ENCODE measurements at regions not wholly inside any gene's neighbourhood (a gene's known extent, or its start where the extent isn't known, plus 50 kb on each side); places are given as distances from the start of the nearest gene placed in this dataset.
"Not testable (repeated sequence)": the region's sequence is repeated elsewhere in the genome, so short reads cannot be mapped to it uniquely, and the experiment has no call there.

DNA sequence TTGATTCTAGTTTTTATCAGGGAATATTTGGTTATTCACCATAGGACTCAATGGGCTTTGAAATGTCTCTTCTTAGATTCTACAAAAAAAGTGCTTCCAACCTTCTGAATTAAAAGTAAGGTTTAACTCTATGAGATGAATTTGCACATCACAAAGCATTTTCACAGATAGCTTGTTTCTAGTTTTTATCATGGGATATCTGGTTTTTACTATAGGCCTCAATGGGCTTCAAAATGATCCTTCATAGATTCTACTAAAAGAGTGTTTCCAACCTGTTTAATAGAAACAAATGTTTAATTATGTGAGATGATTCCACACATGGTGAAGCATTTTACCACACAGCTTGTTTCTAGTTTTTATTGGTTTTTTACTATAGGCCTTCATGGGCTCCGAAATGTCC lies 560.7 kb downstream of the KCNJ18 start:
- intact Hi-C loops (cut with micrococcal nuclease), result no loop called here

DNA sequence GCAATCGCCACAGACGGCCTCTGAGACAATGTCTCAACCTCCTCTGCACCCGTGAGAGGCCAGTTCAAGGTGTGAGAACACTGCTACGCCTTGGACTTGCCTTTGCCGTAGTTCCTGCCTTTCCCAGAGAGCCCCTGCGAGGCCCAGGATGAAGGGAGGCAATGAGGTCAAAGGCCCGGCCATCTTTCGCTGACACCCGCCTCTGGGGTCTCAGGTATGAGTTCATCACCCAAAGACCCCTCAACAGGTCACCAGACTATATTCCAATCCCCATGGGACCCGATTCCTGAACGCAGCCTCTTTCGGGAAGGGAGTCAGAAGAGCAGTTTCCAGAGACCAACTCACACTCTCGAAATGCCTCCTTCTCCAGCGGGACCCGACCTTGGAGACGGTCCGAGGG lies 573.5 kb downstream of the KCNJ18 start:
- intact Hi-C loops (cut with micrococcal nuclease), result no loop called here

DNA sequence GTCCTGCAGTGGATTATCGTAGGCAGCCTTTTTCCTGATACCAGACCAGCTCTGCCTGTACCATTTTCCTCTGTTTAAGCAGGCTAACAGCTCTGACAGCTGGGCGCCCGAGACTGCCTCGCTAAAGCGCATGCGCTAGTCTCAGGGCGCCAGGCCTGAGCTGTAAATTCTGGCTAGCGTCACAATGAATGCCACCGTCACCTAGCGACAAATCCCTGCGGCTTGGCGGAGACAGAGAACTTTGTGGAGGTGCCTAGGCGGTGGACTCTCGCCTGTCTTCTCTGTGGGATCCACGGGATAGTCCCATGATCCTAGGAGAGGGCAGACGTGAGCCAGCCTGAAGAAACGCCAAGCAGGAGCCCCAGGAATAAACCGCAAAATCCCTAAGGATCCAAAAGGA lies 573.9 kb downstream of the KCNJ18 start:
- intact Hi-C loops (cut with micrococcal nuclease), result no loop called here

DNA sequence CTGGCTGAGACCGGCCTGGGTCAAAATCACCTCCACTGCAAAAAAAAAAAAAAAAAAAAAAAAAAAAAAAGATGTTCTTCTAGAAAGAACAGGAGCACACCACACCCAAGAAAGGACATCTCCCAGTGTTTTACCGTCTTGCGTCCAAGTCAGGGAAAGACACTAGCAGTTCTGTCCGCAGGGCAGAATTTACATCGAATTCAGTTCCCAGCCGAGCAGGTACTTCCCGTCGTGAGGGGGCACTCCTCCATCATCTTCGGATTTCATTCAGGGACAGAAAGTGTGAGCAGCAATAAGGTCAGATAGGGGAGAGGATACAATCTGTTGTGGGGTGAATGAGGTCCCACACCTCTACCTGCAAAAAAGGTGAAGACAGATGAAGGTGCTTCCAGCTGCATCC lies 574.7 kb downstream of the KCNJ18 start:
- intact Hi-C loops (cut with micrococcal nuclease), result no loop called here

DNA sequence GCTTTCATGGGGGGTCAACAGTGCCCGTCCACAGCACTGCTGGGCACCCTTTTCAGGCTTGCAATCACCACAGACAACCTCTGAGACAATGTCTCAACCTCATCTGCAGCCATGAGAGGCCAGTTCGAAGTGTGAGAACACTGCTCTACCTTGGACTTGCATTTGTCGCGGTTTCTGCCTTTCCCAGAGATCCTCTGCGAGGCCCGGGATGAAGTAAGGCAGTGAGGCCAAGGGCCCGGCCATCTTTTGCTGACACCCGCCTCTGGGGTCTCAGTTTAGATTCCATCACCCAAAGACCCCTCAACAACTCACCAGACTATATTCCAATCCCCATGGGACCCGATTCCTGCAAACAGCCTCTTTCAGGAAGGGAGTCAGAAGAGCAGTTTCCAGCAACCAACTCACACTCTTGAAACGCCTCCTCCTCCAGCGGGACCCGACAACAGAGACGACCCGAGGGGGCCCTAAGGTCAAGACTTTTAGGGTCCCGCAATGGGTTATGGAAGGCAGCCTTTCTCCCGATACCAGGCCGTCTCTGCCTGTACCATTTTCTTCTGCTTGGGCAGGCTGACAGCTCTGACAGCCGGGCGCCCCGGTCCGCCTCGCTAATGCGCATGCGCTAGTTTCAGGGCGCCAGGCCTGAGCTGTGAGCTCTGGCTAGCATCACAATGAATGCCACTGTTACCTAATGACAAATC lies 576.0 kb downstream of the KCNJ18 start:
- intact Hi-C loops (cut with micrococcal nuclease), result no loop called here

DNA sequence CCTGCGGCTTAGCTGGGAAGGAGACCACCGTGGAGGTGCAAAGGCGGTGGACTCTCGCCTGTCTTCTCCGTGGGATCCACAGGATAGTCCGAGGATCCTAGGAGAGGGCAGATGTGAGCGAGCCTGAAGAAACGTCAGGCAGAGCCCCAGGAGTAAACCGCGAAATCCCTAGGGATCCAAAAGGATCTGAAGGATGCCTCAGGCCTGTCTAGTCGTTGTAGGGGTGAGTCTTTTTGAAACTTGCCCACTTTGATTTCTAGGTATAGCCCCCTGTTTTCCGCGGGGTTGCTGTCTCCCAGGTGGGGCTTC lies 576.5 kb downstream of the KCNJ18 start:
- intact Hi-C loops (cut with micrococcal nuclease), result no loop called here

DNA sequence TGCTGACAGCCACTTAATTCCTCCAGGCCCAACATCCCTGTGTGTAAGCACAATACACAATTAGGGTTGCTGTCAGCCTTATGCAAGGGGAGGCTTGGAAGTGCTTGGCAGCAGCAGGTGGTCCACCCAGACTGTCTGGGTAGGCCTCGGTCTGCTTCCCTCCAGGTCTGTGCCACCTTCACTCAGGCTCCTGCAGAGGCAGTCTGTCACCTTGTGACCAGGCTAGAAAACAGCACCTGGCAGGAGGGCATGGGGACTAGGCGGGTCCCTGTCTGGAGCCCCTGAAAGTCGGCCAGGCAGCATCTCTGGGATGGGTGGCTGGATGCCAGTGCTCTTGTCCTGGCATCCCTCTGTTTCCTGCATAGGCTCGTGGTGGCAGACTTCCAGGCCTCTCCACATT lies 578.1 kb downstream of the KCNJ18 start:
- intact Hi-C loops (cut with micrococcal nuclease), result no loop called here

DNA sequence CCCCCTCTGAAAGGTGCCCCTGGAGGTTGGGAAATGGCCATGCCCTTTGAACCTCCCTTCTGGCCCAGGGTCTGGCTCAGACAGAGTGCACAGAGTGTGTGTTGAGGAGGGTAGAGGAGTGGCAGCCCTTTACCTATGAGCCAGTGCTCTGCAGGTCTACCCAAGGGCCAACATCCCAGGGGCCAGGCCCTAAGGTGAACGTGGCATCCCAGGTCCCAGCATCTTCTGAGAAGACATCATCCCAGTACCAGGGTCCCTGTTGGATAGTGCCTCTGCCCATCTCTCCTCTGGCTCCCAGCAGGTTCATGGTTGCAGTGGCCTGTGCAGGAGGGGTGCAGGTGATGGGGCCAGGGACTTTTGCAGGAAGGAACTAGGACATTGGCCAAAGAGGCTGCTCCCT lies 578.5 kb downstream of the KCNJ18 start:
- intact Hi-C loops (cut with micrococcal nuclease), result not testable (repeated sequence)

DNA sequence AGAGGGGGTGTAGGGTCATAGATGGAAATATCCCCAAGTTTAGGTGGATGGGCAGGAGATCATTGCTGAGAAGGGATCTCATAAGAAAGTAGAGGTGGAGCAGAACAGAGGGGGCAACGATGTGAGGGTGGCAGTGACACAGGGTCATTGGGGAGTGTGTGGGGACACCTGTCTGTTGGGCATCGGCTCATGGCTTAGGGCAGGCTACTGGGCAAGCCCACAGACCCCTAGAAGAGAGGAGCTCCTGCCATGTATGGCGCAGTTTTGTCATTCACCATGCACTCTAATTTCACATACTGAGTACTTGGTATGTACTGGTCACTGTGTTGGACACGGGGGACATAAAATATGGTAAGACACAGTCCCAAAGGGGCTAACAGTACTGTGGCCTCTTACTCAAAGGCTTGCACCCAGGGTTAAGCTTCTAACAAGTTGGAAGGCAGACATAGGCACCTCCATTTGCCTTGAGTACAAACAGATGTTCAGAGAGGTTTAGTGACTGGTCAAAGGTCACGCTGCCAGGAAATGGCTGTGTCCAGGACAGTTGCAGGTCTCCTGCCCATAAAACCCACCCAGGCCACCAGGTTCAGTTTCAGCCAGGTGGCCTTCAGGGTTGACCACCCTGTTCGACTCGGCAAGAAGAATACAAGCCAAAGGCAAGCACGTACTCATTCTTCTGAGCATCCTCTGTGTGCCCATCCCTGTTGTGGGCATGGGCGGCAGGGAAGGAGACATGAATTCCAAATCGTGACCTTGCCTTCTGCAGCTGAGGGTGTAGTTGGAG lies 580.2 kb downstream of the KCNJ18 start:
- intact Hi-C loops (cut with micrococcal nuclease), result no loop called here

DNA sequence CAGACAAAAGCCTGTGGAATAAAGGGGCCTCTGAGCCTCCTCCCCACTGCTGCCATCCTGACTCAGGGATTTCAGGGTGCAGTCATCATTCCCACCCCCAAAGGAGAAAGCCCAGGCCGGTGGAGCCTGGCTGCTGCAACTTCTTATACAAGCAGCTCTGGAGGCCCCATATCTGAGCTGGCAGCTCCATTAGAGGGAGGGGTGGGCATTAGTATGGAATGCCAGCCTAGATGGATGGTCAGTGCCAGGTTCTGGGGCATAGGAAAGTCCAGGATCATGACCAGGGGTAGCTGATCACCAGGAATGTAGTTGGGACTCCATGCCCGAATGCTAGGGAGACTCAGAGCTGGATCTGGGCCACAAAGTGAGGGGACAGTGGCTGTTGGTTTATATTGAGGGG lies 581.0 kb downstream of the KCNJ18 start:
- intact Hi-C loops (cut with micrococcal nuclease), result no loop called here

DNA sequence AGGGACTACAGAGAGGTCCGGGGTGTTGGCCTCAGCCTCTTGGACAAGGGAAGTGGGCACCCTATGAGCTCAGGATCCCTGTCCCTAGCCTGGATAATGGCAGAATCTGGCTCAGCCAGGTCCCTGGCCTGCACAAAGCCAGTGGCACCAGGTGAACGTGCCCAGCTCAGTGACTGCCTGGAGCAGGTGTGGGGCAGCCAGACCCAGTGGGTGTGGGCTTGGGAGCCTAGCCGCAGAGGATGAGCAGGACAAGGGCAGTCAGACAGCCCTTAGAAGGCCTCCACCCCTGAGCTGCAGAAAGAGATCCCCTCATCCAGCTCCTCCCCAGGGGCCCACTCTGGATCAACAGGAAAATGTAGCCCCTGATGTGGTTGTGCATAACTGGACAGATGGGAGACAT lies 585.3 kb downstream of the KCNJ18 start:
- intact Hi-C loops (cut with micrococcal nuclease), result no loop called here

DNA sequence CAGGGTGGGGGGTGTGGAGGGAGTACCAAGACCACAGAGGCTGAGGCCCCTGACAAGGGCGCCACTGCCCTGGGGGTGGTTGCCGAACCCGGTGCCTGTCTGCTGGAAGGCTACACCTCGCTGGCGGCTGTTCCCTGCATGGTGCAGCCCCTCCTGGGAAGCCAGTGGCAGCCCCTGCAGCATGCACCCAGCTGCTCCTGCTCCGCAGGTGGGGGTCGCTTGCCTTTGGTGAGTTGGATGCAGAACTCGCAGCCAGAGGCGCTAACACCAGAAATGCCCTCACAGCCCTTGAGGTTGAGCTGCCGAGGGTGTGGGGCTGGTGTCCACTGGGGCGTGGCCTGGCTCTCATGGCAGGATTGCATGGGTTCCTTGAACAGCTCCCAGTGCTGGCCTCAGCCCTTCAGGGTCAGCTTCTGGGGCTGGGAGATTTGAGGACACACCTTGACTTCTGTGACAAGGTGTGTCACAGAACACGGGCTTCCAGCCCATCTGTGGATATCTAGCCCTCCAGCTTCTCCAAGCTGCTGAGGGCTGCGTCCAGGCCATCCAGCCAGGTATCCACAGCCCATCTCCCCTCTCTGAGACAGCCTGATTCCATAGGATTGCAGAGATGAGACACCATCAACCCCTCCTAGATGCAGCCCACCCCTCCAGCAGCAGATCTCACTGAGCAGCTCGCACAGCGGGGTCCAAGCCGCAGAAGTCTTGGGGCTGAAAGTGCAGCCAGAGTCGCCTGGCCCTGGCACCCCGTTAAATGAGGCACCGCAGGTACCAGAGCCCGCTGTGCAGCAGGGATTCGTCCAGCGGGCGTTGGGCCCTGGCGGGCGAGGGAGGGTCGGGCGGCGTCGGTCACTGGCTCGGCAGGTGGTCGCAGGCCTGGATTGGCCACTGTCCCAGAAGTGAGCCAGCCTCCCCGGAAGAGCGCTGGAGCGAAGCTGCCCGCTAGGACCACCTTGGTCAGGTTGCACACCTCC lies 586.3 kb downstream of the KCNJ18 start:
- intact Hi-C loops (cut with micrococcal nuclease), result no loop called here

DNA sequence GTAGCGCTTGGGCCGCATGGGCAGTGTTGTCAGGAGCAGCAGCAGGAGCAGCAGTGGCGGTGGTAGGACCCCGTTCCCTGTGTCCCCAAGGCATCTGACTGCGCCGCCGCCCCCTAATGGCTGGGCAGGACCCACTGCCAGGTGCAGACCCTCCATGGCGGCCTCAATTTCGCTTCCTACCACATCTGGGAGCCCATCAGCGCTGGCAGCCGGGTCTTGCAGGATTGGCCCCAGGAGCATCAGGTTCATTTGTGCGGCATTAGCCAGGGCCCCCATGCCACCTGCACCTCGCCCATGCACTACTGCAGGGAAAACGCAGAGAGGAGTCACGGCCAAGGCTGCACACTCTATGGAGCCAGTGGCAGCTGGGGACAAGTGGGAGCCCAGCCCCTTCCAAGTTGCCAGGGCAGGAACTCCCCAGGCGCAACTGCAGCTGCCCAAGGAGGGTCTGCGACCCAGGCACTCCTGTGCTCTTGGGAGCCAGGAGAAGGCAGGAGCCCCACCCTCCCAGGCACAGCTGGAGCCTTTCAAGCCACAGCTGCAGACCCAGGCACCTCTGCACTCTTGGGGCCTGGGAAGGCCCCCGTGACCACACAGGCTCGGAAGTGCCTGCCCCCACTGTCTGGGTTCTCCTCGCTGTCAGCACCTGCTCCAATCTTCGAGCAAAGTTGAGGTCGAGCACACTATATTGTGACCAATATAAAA lies 594.2 kb downstream of the KCNJ18 start:
- intact Hi-C loops (cut with micrococcal nuclease), result no loop called here

DNA sequence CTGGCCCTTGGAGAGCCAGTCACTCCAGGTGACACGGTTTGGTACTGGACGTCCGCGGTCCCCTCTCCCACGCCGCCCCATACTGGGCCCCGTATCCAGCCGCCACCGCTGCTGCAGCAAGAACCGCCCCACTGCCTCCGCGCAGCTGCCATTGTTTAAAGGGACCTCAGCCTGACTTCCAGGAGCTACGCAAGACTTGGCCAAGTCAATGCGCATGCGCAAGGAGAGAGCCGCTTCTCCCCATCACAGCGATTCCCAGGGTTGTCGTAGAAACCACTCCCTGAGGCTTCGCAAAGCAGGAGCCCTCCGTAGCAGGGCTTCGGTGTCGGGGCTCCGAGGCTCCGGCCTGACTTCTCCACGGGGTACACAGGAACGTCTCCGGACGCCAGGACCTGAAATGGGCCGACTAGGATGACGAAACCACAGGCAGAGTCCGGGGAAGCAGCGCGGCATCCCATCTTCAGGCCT lies 606.2 kb downstream of the KCNJ18 start:
- intact Hi-C loops (cut with micrococcal nuclease), result not testable (repeated sequence)

DNA sequence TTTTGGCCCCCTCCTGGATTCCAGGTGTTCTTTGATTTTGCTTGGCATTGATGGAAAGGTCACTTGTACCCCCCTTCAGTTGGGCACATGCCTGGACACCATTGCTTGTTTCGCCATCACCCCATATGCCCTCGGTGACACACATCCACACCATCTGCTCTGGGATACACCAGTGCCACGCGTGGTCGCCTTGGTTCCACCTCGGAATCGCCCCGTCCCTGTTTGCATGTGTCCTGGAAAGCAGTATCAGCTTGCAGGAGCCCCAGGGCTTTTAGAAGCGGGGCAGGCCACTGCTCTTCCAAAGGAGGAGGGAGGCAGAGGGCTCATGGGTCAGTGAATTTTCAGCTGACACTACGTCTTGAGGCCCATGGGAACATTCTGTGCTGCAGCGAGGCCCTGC lies 607.9 kb downstream of the KCNJ18 start:
- intact Hi-C loops (cut with micrococcal nuclease), result no loop called here

DNA sequence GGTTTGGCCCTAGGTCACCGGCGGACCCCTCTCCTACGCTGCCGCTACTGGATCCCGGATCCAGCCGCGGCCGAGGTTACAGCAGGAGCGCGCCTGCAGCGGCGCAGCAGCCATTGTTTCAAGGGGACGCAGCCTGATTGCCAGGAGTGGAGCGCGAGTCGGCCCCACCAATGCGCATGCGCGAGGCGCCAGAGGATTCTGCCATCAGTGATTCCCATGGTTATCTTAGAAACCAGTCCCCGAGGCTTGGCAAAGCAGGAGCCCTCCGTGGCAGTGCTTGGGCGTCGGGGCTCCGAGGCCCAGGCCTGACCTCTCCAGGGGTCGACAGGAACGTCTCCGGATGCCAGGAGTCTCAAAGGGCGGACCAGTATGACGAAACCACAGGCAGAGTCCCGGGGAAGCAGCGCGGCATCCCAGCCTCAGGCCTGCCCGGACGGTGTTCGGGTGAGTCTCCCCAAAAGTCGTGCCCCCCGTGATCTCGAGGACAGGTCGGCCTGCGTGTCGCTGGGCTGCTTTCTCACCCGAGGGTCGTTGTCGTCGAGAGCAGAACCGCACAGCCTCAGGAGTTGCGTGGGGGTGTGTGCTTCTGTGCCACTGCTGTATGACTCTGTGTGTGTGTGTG lies 608.5 kb downstream of the KCNJ18 start:
- intact Hi-C loops (cut with micrococcal nuclease), result no loop called here

DNA sequence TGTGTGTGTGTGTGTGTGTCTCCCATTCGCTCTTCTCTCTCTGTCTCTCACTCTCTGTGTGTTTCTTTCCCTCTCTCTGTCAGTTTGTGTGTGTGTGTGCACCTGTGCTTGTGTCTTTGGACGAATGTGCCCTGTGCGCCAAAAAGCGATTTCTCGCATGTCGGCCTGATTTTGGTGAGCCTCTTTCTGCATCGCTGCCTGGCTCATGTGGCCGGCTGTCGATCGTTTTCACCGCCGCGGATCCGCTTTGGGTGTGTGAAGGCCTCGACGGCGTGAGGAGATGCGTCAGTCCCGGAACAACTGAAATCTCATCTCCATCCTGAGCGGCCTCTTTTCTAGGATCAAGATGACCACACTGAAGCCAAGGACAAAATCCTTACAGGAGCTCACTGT lies 609.0 kb downstream of the KCNJ18 start:
- intact Hi-C loops (cut with micrococcal nuclease), result no loop called here

DNA sequence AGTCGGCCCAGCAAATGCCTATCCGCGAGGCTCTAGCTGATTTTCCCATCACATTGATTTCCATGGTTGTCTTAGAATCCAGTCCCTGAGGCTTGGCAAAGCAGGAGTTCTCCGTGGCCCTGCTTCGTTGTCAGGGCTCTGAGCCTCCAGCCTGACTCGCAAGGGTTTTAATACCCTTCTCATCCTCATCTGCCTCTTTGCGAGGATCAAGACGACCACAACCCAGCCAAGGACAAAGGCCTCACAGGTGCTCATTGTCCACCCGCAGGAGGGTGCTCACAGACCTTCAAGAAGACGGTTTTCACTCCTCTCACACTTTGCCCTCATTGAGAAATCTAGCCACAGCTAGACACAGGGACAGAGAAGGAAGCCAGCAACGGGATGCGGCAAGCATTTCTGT lies 610.8 kb downstream of the KCNJ18 start:
- intact Hi-C loops (cut with micrococcal nuclease), result no loop called here

DNA sequence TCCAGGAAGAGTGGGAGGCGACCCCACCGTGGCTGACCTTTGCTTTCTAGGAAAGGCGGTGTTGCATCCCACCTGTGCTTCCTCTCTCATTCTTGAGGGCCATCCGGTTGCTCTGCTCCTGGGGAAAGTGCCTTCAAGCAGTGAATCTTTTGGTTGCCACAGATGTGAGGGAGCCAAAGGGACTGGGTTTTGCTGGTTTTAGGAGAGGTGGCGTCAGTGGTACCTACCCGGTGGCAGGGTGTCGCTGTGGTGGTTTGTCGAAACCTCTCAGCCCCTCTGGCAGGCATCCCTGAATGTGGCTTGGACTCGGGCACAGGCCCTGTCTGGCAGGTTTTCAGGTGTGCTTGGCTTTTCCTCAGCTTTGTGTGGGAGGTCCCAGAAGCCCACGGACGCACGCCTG lies 611.5 kb downstream of the KCNJ18 start:
- intact Hi-C loops (cut with micrococcal nuclease), result no loop called here

DNA sequence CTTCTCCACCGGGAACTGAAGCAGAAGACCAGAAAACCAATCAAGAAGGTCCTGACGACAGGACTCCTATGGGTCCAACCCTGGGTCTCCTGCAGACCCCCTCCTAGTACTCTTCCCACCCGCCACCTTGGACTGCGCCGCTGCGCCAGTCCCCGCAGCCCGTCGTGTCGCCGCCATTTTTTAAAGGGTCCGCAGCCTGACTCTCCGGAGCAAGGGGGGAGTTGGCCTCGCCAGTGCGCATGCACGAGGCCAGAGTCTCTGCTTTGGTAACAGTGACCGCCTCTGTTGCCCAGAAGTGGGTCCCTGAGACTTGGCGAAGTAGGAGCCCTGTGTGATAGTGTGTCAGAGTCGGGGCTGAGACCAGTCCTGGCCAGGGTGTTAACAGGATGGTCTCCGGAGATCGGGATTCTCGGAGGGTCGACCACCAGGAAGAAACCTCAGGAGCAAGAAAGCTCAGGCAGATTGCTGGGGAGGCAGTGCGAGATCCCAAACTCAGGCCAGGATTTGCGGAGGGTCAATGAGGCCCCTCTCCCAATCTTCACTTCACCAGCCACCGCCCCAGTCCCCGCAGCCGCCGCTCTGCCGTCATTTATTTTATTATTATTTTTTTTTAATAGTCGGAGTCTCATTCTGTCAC lies 612.5 kb downstream of the KCNJ18 start:
- intact Hi-C loops (cut with micrococcal nuclease), result no loop called here
